ENCODE measurements at regions not wholly inside any gene's neighbourhood (a gene's known extent, or its start where the extent isn't known, plus 50 kb on each side); places are given as distances from the start of the nearest gene placed in this dataset.

- no peak for TF ChIP-seq POLR2A (IDR thresholded peaks at IDR 0.05; ENCODE audit: low read length)
- no peak for TF ChIP-seq GATA1 (IDR thresholded peaks at IDR 0.05; ENCODE audit: low read depth, low read length)
Observed at GRCh38 chr6:14950103-14950969, 295.5 kb upstream of the JARID2 start.

All from erythroblast (primary cell).